ENCODE measurements at regions not wholly inside any gene's neighbourhood (a gene's known extent, or its start where the extent isn't known, plus 50 kb on each side); places are given as distances from the start of the nearest gene placed in this dataset.

DNA sequence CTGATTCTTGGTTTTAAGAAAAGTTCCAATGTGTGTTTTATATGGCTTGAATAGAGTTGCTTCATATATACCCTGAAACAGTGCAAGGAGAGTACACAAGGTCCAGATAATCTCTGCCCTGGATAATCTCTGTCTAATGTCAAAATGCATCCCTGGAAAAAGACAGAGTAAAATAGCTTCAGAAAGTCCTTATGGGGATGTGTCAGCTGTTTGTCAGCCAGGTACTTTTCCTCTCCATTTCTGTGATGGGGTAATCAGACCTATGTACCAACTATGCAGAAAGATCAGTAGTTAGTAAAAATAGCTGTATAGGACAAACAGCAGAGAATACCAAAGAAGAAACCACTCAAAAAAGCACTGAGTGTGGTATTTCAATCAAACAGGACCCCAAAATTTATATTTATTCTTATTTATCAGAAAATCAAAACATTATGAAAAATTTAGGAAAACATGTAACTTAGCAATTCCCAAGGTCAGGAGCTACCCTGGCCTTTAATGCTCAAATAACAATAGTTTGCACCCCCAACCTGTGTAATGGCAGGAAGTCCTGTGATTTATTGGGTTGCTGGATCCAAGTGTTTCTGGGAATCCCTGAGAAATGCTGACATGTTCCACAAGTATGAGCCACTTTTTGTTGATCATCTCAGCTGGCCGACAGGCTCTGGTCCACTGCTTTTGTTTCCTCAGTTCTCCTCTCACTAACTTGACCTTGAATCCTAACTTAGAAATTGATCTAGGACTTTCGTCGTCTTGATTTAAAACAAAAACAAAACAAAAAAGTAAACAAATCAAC is 69.6 kb downstream of the MDH1 start:
- no peak for DNase-seq

DNA sequence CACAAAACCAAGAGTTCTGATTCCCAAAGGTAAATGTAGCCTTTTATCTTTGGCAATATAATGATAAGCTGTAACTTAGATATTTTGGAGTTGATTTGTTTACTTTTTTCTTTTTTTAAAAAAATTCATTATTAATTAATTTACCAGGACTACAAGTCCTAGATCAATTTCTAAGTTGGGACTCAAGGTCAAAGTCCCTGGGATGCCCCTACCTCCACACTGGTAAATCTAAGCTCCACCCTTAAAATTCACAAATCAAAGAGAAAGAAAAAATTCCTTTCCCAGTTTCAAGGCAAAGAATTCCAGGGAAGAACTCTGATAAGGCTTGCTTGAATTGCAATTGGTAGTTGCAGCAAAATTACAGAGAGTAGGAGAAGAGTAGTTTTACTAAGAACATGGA is 71.3 kb downstream of the MDH1 start:
- no peak for DNase-seq

DNA sequence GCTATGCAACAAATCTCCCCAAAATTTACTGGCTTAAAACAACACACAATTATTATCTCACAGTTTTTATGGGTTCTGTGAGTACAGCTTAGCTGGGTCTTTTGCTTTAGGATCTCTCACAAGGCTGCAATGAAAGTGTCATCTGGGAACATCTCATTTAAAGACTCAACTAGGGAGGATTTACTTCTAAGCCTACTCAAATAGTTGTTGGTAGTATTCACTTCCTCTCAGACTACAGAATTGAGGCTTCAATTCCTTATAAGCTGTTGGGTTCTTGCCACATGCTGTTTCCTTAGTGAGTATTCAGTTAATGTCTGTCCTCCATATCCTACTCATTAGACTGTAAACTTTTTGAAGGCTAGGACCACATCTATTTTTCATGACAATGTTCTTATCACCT is 72.3 kb downstream of the MDH1 start:
- no peak for DNase-seq

DNA sequence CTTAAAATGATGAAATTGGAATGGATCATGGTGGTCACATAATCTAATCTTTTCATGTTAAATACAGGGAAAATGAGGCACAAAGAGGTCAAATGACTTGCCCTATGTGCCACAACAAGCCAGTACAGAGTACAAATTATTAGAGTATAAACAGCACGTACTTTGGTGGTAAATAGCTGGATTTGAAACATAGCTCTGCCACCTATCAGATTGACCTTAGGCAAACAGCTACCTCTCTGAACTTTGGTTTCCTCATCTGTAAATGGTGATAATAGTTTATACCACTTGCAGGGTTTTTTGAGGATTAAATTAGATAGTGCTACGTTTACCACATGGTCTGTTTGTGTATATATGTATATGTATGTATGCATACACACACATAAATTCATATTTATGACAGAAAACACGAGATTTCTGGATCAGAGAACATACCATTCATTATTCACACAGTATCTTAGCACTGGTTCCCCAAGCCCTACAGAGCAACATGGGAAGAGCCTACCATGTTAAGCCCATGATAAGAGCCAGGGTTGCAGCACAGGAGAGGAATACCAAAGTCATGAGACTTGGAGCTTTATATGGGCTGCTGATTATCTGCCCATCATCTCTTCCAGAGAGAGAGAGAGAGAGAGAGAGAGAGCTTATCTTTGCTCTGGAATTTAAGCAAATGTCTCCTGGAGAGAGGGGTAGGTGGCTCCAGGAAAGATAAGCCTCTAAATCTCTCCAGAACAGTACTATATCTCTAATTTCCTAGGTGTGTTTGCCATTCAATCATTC is 73.5 kb downstream of the MDH1 start:
- no peak for DNase-seq

DNA sequence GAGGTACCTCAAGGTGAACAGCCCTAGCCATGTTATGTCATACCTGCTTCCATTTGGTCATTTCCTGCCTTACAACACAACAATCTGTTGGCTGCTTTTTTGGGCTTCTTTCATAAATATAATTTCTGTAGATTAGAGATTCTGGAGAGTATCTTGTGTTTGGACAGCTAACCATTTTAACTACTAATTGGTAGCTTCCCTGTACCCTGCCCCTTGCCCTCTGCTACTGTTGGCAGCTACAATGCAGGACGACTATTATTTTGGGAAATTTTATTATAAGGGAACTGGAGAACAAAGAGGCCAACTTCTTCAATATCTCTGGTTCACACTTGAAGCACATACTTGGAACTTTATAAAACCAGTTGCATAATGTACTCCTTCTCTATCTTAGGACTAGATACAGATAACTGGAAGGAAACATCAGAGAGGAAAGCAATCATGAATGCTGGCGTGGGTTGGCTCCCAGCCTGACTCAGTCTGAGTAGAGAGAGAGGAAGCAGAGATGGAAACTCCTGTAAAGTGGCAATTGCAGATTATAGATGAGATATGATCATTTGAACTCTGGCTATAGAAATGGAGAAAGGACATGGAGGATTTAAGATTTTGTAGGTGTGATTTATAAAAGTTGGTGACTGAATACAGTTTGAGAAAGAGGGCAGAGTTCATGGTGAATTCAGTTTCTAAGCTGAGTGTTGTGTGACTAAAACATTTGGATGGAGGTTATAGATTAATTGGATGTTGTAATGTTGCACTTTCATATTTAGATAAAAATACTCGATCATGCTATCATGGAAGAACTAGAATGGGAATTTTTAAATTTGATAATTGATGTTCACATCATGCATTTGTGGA is 74.5 kb downstream of the MDH1 start:
- no peak for DNase-seq

DNA sequence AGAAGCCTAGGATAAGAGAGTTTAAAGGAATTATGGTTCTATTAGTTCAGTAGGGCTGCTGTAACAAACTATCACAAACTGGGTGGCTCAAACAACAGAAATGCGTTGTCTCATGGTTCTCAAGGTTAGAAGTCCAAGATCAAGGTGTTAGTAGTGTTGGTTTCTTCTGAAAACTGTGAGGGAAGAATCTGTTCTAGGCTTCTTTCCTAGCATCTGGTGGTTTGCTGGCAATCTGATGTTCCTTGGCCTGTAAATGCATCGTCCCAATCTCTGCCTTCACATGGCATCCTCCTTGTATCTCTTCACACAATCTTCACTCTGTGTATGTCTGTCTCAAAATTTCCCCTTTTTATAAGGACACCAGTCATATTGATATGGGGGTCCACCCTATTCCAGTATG is 76.3 kb downstream of the MDH1 start:
- DNase-seq = no peak

DNA sequence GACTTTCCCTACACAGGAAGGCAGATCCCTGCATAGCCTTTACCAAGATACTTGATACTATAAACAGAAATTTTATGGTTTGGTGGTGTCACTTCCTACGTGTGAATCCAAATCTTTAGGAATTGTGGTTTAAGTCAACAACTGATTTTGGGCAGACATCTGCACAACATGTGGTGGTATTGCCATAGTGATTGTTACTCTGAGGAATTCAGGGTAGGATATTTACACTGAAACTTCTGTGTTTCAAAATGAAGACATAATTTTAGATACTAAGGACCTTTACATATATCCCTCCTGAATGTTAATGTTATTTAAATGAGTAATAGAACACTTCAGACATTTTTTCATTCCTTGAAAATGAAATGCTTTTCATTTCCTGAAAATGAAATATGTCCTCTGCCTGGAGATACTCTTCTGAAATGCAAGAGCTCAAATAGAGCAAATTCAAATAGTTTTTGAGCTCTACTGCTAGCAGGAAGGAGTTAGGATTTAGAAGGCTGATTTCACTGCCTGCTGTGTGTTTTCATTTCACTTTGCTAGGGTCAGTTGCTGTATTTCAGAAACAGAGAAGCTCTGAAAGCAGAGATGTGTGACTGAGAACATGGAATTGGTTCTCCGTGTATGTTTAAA is 77.2 kb downstream of the MDH1 start:
- DNase-seq = no peak

DNA sequence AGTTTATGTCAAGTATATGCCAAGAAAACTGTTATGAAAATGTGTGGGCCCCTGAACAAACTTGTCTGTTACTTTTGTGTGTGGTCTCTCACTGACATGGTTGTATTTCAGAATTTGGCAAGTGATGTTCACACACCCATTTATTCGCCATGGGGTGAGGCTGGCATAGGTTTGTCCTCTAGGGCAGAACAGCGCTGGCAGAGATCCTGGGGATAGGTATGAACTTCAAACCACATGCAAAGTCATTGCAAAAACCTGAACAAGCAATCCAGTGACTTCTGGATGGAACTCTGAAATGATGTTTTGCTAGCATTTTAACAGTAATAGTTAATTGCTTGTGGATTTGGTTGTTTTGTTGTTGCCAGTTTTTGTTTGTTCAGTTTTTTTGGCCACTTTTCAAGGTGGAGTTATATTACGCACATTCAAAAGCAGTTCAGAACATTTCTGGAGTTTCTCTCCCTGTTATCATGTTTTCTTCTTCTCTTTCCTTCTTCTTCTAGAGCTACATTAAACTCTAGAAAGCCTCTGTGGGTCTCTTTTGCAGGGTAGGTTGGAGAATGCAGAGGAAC is 78.5 kb downstream of the MDH1 start:
- DNase-seq = no peak

DNA sequence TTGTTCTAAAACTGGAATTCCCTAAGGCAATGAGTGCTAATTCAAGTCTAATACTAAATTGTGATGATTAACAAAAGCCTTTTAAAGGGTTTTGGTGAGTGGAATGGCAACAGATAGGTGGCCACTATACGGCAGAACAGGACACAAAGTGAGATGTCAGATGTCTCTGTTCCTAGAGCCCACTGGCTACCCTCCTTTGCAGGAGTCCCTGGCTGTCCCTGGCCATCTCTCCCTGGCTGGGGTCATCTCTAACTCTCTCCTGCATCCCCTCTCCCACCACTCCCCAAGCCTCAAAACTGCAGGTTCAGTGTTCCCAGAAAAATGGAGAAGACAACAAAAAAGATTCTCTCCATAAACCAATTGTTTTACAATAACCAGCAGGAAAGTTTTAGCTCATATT is 79.2 kb downstream of the MDH1 start:
- no peak for DNase-seq

DNA sequence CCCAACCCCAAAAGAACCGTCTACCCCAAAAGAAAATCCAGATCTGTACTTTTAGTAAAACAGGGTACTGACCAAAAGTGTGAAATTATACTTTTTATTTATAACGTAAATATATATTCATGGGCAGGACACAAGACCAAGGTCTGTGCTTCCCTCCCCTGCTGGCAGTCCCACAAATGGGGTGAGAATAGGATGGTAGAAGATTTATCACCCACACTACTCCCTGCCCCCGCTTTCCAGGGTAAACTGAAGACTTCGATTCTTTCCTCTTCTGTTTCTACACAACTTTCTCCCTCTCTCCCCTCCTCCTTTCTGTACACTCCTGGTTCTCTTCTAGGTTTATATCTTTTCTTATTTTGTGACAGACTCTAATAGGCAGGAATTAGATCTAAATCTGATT is 79.7 kb downstream of the MDH1 start:
- DNase-seq = no peak

DNA sequence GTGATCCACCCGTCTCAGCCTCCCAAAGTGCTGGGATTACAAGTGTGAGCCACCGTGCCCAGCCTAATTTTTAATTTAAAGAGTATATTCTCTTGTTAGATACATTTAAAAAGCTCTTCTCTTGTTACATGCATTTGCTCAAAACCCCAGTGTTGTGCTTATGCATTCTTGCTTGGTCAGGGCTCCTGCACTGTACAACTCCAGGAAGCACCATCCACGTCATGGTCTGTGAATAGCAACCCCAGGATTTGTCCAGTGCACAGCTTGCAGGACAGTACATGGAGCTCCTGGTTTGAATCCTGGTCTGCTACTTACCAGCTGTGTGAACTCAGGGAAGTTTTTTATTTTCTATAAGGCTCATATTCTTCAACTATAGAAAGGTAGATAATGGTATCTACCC is 80.8 kb downstream of the MDH1 start:
- DNase-seq = no peak

DNA sequence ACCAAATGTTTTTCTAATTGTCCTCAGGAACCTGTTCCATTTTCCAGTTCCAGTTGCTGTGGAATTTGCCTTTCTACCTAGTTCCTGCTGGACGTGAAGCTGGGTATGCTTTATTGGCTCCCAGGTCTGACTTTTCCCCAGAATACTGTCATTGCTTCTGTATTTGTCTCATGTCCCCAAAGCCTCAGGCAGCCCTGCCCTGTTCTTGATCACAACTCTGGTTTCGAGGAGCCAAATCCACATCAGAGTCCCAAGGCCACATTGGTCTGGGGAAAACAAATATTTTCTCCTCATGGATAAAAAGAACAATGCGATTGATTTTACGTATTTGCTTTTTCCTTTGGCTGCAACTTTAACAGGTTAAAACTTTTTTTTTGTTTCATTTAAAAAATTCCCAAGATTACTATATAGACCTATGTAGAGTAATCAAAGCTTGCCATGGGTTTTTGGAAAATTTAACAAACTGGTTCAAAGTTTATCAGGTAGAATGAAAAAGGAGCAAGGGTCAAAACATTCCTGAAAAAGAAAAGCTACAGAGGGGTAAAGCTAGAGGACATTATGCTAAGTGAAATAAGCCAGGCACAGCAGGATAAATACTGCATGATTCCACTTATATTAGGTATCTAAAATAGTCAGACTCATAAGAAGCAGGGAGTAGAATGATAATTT is 85.2 kb downstream of the MDH1 start:
- no peak for DNase-seq

DNA sequence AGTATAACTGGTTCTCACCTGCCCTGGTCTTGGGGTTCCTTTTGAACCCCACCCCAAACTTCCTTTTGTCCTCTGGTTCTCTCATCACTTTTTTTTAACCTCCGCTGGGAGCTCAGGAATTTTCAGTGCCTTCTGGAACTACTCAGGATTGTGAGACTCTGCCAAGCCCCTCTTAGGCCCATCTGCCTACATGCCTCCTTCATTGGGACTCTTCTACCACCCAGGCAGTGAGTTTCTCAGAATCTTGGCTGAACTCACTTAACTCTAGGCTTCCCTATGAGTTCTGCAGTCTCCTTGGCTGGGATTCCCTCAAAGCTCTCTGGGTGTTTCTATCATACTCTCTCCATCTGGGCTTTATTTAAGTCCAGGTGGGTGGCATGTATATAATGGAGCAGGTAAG is 86.3 kb downstream of the MDH1 start:
- DNase-seq = no peak

DNA sequence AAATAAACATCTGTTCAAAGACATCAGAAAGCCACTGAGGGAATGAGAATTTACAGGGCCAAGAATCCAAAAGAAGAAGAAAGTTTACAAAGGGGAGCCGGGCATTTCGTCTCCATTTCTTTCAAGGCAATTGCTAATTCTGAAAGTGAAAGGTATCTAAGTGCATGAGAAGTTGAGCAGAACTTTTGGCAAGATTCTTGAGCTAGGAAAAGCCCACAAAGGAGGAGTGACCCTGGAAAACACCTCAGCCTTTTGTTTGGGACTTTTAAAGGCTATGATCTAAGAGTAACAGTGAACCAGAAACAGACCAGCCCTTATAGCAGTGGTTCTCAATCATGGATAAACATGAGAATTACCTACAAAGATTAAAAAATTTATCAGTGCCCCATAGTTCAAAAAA is 87.4 kb downstream of the MDH1 start:
- DNase-seq = no peak

DNA sequence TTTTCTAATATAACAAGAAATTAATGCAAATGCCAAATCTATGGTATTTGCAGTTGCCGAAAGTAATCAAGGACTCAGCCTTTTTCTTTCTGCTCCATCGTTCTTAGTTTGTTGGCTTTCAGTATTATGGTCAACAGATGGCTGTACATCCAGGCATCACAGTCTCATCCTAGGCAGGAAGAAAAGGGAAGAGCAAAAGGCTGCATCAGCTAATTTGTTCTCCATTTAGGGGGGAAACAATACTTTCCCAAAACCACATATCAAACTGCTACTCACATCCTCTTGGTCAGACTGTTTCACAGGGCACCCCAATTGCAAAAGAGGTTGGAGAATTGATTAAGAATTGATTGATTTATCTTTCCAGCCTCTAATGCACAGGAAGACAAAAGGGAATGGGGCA is 89.3 kb downstream of the MDH1 start:
- no peak for DNase-seq

DNA sequence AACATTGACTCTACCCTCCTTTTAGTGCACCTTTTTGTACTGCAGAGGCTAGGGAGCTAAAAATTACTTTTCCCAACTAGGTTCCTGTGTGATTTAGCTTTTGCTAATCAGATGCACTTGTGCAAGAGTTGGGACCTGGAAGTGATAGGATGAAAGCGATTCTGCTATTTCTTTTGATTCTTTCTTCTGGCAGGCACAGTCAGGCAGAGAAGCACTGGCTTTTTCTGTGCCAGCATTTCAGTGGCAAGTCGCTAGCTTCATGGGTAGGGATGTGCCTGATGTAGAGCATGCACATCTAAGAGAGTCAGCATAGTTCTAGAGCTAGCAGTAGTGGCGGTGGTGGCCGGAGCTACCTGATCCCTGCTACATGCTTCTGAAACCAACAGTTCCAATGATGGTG is 89.8 kb downstream of the MDH1 start:
- DNase-seq = no peak

DNA sequence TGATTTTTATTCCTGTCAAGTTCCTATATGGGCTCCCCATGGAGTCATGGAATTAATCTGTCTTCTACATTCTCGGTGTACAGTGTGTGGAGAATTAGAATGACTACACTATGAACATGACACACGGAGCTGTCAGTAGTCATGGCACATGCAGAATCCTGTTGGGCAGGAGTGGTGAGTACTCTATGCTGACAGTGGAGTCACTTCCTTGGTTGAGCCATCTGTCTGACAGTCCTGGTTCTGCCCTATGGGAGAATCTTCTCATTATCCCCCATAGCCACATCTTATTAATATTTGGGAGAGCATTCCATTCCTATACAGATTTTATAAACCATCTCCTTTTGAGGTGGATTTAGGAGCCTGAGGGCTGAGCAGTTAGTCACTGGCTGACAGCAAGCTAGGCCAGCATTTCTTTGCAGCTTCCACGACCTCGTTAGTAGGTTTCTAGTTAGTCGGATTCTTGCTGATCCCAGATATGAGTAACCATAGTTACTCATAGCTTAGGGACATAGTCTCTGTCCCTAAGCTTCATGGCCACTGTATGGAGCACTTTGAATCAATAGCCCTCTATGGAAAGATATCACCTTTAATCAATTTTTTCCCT is 90.6 kb downstream of the MDH1 start:
- no peak for DNase-seq

DNA sequence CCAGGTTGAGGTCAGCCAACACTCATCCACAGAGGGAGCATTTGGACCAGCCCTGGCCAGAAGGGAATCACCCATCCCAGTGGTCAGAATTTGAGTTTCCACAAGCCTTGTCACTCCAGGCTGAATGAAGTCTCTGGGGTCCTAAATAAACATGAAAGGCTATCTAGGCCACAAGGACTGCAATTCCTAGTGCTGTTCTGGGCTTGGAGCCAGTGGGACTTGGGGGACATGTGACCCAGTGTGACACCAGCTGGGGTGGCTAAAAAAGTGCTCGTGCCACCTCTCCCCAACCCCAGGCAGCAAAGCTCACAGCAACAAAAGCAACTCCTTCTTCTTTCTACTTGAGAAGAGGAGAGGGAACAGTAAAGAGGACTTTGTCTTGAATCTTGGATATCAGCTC is 91.7 kb downstream of the MDH1 start:
- DNase-seq = no peak

DNA sequence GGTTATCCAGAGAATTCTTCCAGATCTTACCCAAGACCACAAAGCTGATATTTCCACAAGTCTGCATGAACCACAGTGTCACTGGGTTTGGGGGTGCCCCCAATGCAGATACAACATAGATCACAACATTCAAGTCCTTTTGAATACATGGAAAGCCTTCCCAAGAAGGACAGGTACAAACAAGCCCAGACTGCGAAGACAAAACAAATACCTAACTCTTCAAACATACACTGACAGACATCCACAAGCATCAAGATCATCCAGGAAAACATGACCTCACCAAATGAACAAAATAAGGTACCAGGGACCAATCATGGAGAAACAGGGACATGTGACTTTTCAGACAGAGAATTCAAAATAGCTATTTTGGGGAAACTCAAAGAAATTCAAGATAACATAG is 93.1 kb downstream of the MDH1 start:
- no peak for DNase-seq

DNA sequence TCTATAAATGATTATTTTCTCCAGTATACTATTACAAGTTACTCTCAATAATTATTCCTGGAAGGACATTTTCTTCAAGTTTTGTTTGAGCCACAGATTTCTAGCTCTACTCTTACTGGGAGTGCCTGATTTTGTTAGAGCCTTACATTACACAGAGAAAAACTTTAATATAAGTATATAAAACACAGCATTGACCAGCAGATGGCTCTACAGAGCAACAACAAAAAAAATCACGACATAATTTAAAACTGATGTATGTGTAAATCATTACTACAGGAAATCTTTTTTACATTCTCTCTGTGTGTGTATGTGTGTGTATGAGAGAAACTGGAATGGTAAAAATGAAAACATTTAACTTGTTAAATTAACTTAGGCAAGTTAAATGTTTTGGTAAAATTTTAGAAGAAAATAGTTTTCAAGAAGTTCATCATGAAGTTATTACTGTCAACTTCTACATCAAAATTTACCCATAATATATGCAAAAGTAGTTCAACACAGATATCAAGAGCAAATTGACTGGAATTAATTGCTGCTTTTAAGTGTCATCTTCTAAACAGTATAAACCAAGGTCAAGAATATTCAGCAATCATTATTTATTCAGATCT is 103.3 kb downstream of the MDH1 start:
- peak; percentile 61 for DNase-seq

DNA sequence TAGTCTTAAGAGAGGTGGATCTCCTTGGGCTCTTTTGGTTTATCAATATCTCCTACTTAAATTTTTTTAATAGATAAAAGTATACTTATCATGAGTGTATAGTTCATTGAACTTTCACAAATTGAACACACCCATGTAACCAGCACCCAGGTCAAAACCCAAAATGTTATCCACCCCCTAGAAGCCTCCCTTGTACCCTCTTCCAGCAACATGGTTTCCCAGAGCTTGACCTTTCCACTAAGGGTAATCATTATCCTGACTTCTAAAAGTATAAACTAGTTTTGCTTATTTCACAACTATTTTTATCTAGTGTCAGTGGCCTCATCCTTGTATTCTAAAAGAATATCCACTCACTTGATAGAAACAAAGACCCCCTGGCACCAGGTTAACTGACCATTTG is 106.8 kb downstream of the MDH1 start:
- no peak for DNase-seq

All from CD4-positive, alpha-beta T cell treated with Interleukin-10 for 1 hour (primary cell).